HuH-7.5 (cell line): ENCODE measurements at regions not wholly inside any gene's neighbourhood (a gene's known extent, or its start where the extent isn't known, plus 50 kb on each side); places are given as distances from the start of the nearest gene placed in this dataset.

Experiments used
- DNase-seq: peaks from one replicate; pipeline ENCODE4 v3.0.0; 2011; ENCODE audit warnings: low spot score

GRCh38 chr10:128901236-128901635, 565.8 kb upstream of the MGMT start:
- no peak for DNase-seq

GRCh38 chr10:128902031-128902710, 564.9 kb upstream of the MGMT start:
- DNase-seq = no peak

GRCh38 chr10:128907155-128907941, 559.7 kb upstream of the MGMT start:
- no peak for DNase-seq

GRCh38 chr10:128908099-128908498, 558.9 kb upstream of the MGMT start:
- DNase-seq = no peak

GRCh38 chr10:128908499-128908898, 558.5 kb upstream of the MGMT start:
- DNase-seq = no peak

GRCh38 chr10:128912568-128913311, 554.3 kb upstream of the MGMT start:
- DNase-seq = no peak

- DNase-seq = no peak
Observed at GRCh38 chr10:128914681-128915080, 552.4 kb upstream of the MGMT start.

- DNase-seq = no peak
Observed at GRCh38 chr10:128915630-128916029, 551.4 kb upstream of the MGMT start.

GRCh38 chr10:128916383-128916782, 550.7 kb upstream of the MGMT start:
- DNase-seq = no peak

GRCh38 chr10:128921389-128922022, 545.5 kb upstream of the MGMT start:
- no peak for DNase-seq

GRCh38 chr10:128922172-128922571, 544.9 kb upstream of the MGMT start:
- no peak for DNase-seq

- no peak for DNase-seq
Observed at GRCh38 chr10:128922619-128923196, 544.3 kb upstream of the MGMT start.

- no peak for DNase-seq
Observed at GRCh38 chr10:128924918-128925317, 542.1 kb upstream of the MGMT start.

- no peak for DNase-seq
Observed at GRCh38 chr10:128926711-128927110, 540.3 kb upstream of the MGMT start.

- DNase-seq = no peak
Observed at GRCh38 chr10:128927497-128928161, 539.4 kb upstream of the MGMT start.

GRCh38 chr10:128928231-128928836, 538.7 kb upstream of the MGMT start:
- no peak for DNase-seq

- DNase-seq = no peak
Observed at GRCh38 chr10:128929131-128929530, 537.9 kb upstream of the MGMT start.

- DNase-seq = no peak
Observed at GRCh38 chr10:128929767-128930166, 537.3 kb upstream of the MGMT start.

- no peak for DNase-seq
Observed at GRCh38 chr10:128930515-128930914, 536.5 kb upstream of the MGMT start.

GRCh38 chr10:128932071-128932820, 534.8 kb upstream of the MGMT start:
- no peak for DNase-seq
